MCF 10A (cell line): ENCODE measurements at regions not wholly inside any gene's neighbourhood (a gene's known extent, or its start where the extent isn't known, plus 50 kb on each side); places are given as distances from the start of the nearest gene placed in this dataset.

Source experiments
- BruUV-seq: library from RNA; stranded (reverse); fragments of 400-500 nt; replicated peaks from 2 replicates; lab custom pipeline; 2021; lab: Mats Ljungman, UMichigan
- CTCF ChIA-PET: fragments of 300-600 bp; sonication (Branson Sonifier 250); formaldehyde crosslinking; extraction: SDS; loops from one replicate; lab custom pipeline; 2021; ENCODE audit warnings: antibody characterized with exemption, inconsistent platforms; lab: Yijun Ruan, JAX
- POLR2A ChIA-PET: fragments of 300-600, 350-650 bp; sonication (Branson Sonifier 250); formaldehyde crosslinking; extraction: SDS; loops from one replicate; lab custom pipeline; 2020; ENCODE audit warnings: antibody characterized with exemption, inconsistent platforms; lab: Yijun Ruan, JAX
- DNase-seq: peaks from one replicate; pipeline ENCODE4 v3.0.0-alpha.2; 2018; ENCODE audit not compliant: unreplicated experiment
- H3K27ac Mint-ChIP-seq: one replicate; pipeline ENCODE4 v1.8.0; 2022; ENCODE audit warnings: mild to moderate bottlenecking, low read depth, mixed read lengths; ENCODE audit not compliant: unreplicated experiment
- H3K27me3 Mint-ChIP-seq: one replicate; pipeline ENCODE4 v1.8.0; 2022; ENCODE audit warnings: mixed read lengths; ENCODE audit not compliant: insufficient read depth, unreplicated experiment
- H3K36me3 Mint-ChIP-seq: one replicate; pipeline ENCODE4 v1.8.0; 2022; ENCODE audit warnings: mild to moderate bottlenecking, moderate library complexity, mixed read lengths; ENCODE audit not compliant: insufficient read depth, unreplicated experiment
- H3K4me1 Mint-ChIP-seq: one replicate; pipeline ENCODE4 v1.8.0; 2022; ENCODE audit warnings: mixed read lengths; ENCODE audit not compliant: insufficient read depth, unreplicated experiment
- H3K4me3 Mint-ChIP-seq: one replicate; pipeline ENCODE4 v1.8.0; 2022; ENCODE audit warnings: mild to moderate bottlenecking, moderate library complexity, mixed read lengths; ENCODE audit not compliant: unreplicated experiment
- H3K9me3 Mint-ChIP-seq: one replicate; pipeline ENCODE4 v1.8.0; 2022; ENCODE audit warnings: mixed read lengths; ENCODE audit not compliant: unreplicated experiment
- CTCF ChIP-seq: fragments of 200-600 bp; IDR thresholded peaks from one replicate; pipeline ENCODE4 v1.8.0; 2022; ENCODE audit warnings: antibody characterized with exemption, mild to moderate bottlenecking; ENCODE audit not compliant: unreplicated experiment
- intact Hi-C: fragments of 100-400 bp; cut with micrococcal nuclease; formaldehyde crosslinking; loops from 2 replicates; pipeline ENCODE4 v1.14.1; 2022

- no peak for TF ChIP-seq CTCF
- BruUV-seq: no TSS peak
- Mint-ChIP-seq H3K4me1 (no peaks in the 10 kb centered on the region), H3K27me3 (peaks cover 15% of the 10 kb centered on the region), H3K4me3 (no peak overlapping the region), H3K9me3 (no peaks in the 10 kb centered on the region), H3K27ac (no peak overlapping the region), H3K36me3 (no peaks in the 10 kb centered on the region)
- intact Hi-C loops: no loop called here
- CTCF ChIA-PET: no interaction called here
- no peak for DNase-seq
- POLR2A ChIA-PET: interaction anchor here (1.0 kb wide), 1 partner anchor 32 kb away, joined by 3 read pairs; no protein-coding TSS in a partner anchor
These were observed 160.4 kb upstream of the TAB2 start for GRCh38 chr6:149157126-149157525.

- Mint-ChIP-seq H3K36me3 (no peaks in the 10 kb centered on the region), H3K4me1 (no peaks in the 10 kb centered on the region), H3K4me3 (no peak overlapping the region), H3K27ac (no peak overlapping the region), H3K9me3 (no peaks in the 10 kb centered on the region), H3K27me3 (peaks cover 8% of the 10 kb centered on the region)
- BruUV-seq: no TSS peak
- ChIA-PET POLR2A (no interaction called here), CTCF (no interaction called here)
- TF ChIP-seq CTCF: no peak
- intact Hi-C loops: no loop called here
- no peak for DNase-seq
These were observed 159.4 kb upstream of the TAB2 start for GRCh38 chr6:149158076-149158475.

DNA sequence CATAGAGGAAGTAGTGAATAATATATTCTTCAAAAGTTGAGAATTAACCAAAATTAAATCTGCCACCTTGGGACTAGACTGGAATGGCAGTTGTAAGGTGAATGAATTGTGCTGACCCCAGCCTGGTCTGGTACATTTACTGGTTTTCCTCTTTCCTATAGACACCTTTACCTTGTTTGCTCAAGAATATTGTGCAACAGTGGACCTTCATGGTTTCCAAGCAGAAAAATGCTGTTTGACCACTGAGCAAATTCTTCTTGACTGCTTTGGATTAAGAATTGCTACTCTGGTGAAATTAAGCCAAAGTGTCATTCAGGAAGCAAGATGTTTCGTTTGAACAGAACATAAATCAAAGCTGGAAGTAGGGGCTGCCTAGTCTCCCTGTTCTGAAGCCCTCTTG is 156.6 kb upstream of the TAB2 start:
- TF ChIP-seq CTCF: no peak

GRCh38 chr6:149162924-149163323 is 154.6 kb upstream of the TAB2 start:
- ChIA-PET CTCF (interaction anchor here (0.6 to 0.7 kb wide), 2 partner anchors 48 to 290 kb away, joined by 4 read pairs; no protein-coding TSS in a partner anchor), POLR2A (interaction anchor here (0.7 kb wide), 2 partner anchors 15 to 38 kb away, joined by 3 to 4 read pairs; no protein-coding TSS in a partner anchor)
- Mint-ChIP-seq H3K36me3 (no peaks in the 10 kb centered on the region), H3K4me1 (no peaks in the 10 kb centered on the region), H3K27ac (no peak overlapping the region), H3K4me3 (no peak overlapping the region), H3K9me3 (no peaks in the 10 kb centered on the region), H3K27me3 (no peaks in the 10 kb centered on the region)
- no peak for DNase-seq
- no peak for TF ChIP-seq CTCF
- intact Hi-C loops: no loop called here
- BruUV-seq: no TSS peak

More for the DNA sequence above, 156.6 kb upstream of the TAB2 start:
- no peak overlapping the region for H3K27ac Mint-ChIP-seq
- no peaks in the 10 kb centered on the region for H3K27me3 Mint-ChIP-seq
- ChIA-PET CTCF (no interaction called here), POLR2A (no interaction called here)
- no peak for DNase-seq
- BruUV-seq: no TSS peak
- intact Hi-C loops: no loop called here
- H3K4me1 Mint-ChIP-seq: no peaks in the 10 kb centered on the region
- no peaks in the 10 kb centered on the region for H3K9me3 Mint-ChIP-seq
- no peaks in the 10 kb centered on the region for H3K36me3 Mint-ChIP-seq
- H3K4me3 Mint-ChIP-seq: no peak overlapping the region
